Endothelial cell of umbilical vein (primary cell): ENCODE measurements at regions not wholly inside any gene's neighbourhood (a gene's known extent, or its start where the extent isn't known, plus 50 kb on each side); places are given as distances from the start of the nearest gene placed in this dataset.

ENCODE experiments used
- CTCF ChIP-seq, 2 donors: IDR thresholded peaks; 1 replicate in 1 of 2; 2 replicates in 1 of 2; pipeline ENCODE4 v1.5.1; 2011; ENCODE audit warnings: low read length in 2 of 2, mild to moderate bottlenecking in 2 of 2, moderate library complexity in 2 of 2, control low read depth in 1 of 2, inconsistent platforms in 1 of 2, low read depth in 1 of 2; ENCODE audit not compliant: insufficient read depth in 1 of 2; ENCODE audit errors: extremely low read depth in 1 of 2
- EZH2 ChIP-seq: IDR thresholded peaks from 2 replicates; pipeline ENCODE4 v1.6.1; 2012; ENCODE audit warnings: borderline replicate concordance, low read depth, mild to moderate bottlenecking, moderate library complexity, low read length, inconsistent platforms; ENCODE audit not compliant: severe bottlenecking
- FOS ChIP-seq: IDR thresholded peaks from 2 replicates; pipeline ENCODE4 v1.6.1; 2011; ENCODE audit warnings: mild to moderate bottlenecking, low read length, moderate library complexity, borderline replicate concordance; ENCODE audit not compliant: insufficient read depth
- GATA2 ChIP-seq: IDR thresholded peaks from 2 replicates; pipeline ENCODE4 v1.7.0; 2011; ENCODE audit warnings: low read depth, mild to moderate bottlenecking, moderate library complexity, mixed read lengths, low read length; ENCODE audit not compliant: insufficient read length, insufficient read depth
- JUN ChIP-seq: IDR thresholded peaks from 2 replicates; pipeline ENCODE4 v1.6.1; 2011; ENCODE audit warnings: borderline replicate concordance, low read depth; ENCODE audit not compliant: insufficient read length, insufficient read depth
- MAX ChIP-seq: IDR thresholded peaks from 2 replicates; pipeline ENCODE4 v1.6.1; 2011; ENCODE audit not compliant: insufficient read depth, insufficient read length
- MYC ChIP-seq: IDR thresholded peaks from one replicate; pipeline ENCODE4 v1.6.1; 2011; ENCODE audit warnings: mild to moderate bottlenecking, low read depth, low read length
- POLR2A ChIP-seq: IDR thresholded peaks from 2 replicates; pipeline ENCODE4 v1.6.1; 2012; ENCODE audit warnings: low read depth, mild to moderate bottlenecking, control low read depth, low read length
- POLR2AphosphoS5 ChIP-seq: IDR thresholded peaks from 2 replicates; pipeline ENCODE4 v1.6.1; 2012; ENCODE audit warnings: low read depth, mild to moderate bottlenecking, control low read depth, low read length, moderate library complexity; ENCODE audit not compliant: insufficient read depth

- TF ChIP-seq CTCF (IDR thresholded peaks at IDR 0.05; ENCODE audit: extremely low read depth in 1 of 2, insufficient read depth in 1 of 2, low read depth in 1 of 2, low read length in 2 of 2) (no peak), EZH2 (no peak), POLR2A (no peak), FOS (no peak), POLR2AphosphoS5 (no peak), MAX (no peak), GATA2 (no peak), JUN (no peak), MYC (no peak)
Measured at GRCh38 chr3:39753391-39753790, 56.0 kb upstream of the MYRIP start.
